A673 (cell line): ENCODE measurements at regions not wholly inside any gene's neighbourhood (a gene's known extent, or its start where the extent isn't known, plus 50 kb on each side); places are given as distances from the start of the nearest gene placed in this dataset.

ENCODE experiments used
- BruUV-seq: library from RNA; stranded (reverse); fragments of 400-500 nt; replicated peaks from 2 replicates; lab custom pipeline; 2021; lab: Mats Ljungman, UMichigan
- CTCF ChIA-PET: fragments of 300-600 bp; sonication (Branson Sonifier 250); formaldehyde crosslinking; loops from one replicate; lab custom pipeline; 2022; ENCODE audit warnings: antibody characterized with exemption; lab: Charles Lee
- POLR2A ChIA-PET: fragments of 300-600 bp; sonication (Branson Sonifier 250); formaldehyde crosslinking; loops from one replicate; lab custom pipeline; 2022; ENCODE audit warnings: antibody characterized with exemption; ENCODE audit not compliant: low non-redundant PET; lab: Charles Lee
- DNase-seq: peaks from one replicate; pipeline ENCODE4 v3.0.0-alpha.2; 2015; ENCODE audit warnings: low spot score
- H3K27ac ChIP-seq: fragments of 200-600 bp; sonication (generic); 2 replicates; pipeline ENCODE4 v1.5.1; 2016; ENCODE audit warnings: mixed run types, low read depth, mild to moderate bottlenecking, mixed read lengths, antibody characterized with exemption, low read length; ENCODE audit not compliant: poor library complexity, severe bottlenecking
- H3K27me3 ChIP-seq: fragments of 200-600 bp; sonication (generic); replicated peaks from 2 replicates; pipeline ENCODE4 v1.6.1; 2017; ENCODE audit warnings: mixed run types, low read depth, mild to moderate bottlenecking, mixed read lengths, antibody characterized with exemption, low read length; ENCODE audit not compliant: insufficient read depth, poor library complexity
- H3K36me3 ChIP-seq: fragments of 200-600 bp; sonication (generic); 2 replicates; pipeline ENCODE4 v1.6.1; 2016; ENCODE audit warnings: mixed run types, mild to moderate bottlenecking, mixed read lengths, antibody characterized with exemption, low read length; ENCODE audit not compliant: insufficient read depth, poor library complexity, severe bottlenecking
- H3K4me1 ChIP-seq: fragments of 200-600 bp; sonication (generic); 2 replicates; pipeline ENCODE4 v1.6.1; 2017; ENCODE audit warnings: mixed run types, mild to moderate bottlenecking, mixed read lengths, antibody characterized with exemption, low read length; ENCODE audit not compliant: insufficient read depth, poor library complexity, severe bottlenecking
- H3K4me3 ChIP-seq: fragments of 200-600 bp; sonication (generic); 2 replicates; pipeline ENCODE4 v1.5.1; 2016; ENCODE audit warnings: low read depth, mixed run types, mild to moderate bottlenecking, mixed read lengths, low read length; ENCODE audit not compliant: poor library complexity, severe bottlenecking
- H3K9me3 ChIP-seq: fragments of 200-600 bp; sonication (generic); 2 replicates; pipeline ENCODE4 v1.6.1; 2016; ENCODE audit warnings: mixed run types, low read depth, mild to moderate bottlenecking, mixed read lengths, antibody characterized with exemption, low read length; ENCODE audit not compliant: poor library complexity, severe bottlenecking
- EZH2 ChIP-seq: fragments of 200-600 bp; sonication (generic); IDR thresholded peaks from 2 replicates; pipeline ENCODE4 v1.6.1; 2017; ENCODE audit warnings: borderline replicate concordance, low read depth, mild to moderate bottlenecking, mixed read lengths, antibody characterized with exemption, low read length; ENCODE audit not compliant: poor library complexity, severe bottlenecking
- intact Hi-C: fragments of 100-400 bp; cut with micrococcal nuclease; formaldehyde crosslinking; loops from one replicate; pipeline ENCODE4 v1.10.0; 2022; ENCODE audit not compliant: unreplicated experiment
- TF ChIP-seq, protein P1 (sequence below): fragments of 300-800, 200-600 bp; sonication (generic); conservative IDR thresholded peaks from 2 replicates; pipeline ENCODE4 v1.5.1; 2017; ENCODE audit warnings: low read depth, mild to moderate bottlenecking, antibody characterized with exemption, low read length, moderate library complexity, mixed read lengths

GRCh38 chr21:19328954-19329353 is 925.4 kb upstream of the TMPRSS15 start:
- POLR2A ChIA-PET = no interaction called here

DNA sequence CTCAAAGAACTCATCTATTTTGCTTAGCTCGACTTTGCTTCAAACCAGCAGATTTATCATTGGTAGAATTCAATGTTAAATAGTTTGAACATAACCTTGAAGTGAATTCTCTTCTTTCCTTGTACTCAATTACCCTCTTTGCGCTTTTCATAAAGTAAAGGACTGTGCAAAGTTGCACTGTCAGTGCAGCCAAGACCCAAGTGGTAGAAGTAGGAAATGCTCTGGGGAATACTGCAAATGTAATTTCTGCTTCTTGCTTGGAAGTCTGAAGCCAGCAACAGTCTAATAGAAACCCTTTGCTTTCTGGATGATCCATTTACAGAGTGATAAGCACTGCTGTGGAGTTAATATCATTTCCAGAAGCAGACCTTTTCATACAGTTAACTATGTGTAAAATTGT is 936.7 kb upstream of the TMPRSS15 start:
- no peak for TF ChIP-seq EZH2
- TF ChIP-seq, protein P1, sequence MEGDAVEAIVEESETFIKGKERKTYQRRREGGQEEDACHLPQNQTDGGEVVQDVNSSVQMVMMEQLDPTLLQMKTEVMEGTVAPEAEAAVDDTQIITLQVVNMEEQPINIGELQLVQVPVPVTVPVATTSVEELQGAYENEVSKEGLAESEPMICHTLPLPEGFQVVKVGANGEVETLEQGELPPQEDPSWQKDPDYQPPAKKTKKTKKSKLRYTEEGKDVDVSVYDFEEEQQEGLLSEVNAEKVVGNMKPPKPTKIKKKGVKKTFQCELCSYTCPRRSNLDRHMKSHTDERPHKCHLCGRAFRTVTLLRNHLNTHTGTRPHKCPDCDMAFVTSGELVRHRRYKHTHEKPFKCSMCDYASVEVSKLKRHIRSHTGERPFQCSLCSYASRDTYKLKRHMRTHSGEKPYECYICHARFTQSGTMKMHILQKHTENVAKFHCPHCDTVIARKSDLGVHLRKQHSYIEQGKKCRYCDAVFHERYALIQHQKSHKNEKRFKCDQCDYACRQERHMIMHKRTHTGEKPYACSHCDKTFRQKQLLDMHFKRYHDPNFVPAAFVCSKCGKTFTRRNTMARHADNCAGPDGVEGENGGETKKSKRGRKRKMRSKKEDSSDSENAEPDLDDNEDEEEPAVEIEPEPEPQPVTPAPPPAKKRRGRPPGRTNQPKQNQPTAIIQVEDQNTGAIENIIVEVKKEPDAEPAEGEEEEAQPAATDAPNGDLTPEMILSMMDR = no peak
- ChIA-PET POLR2A (no interaction called here), CTCF (no interaction called here)
- H3K27me3 ChIP-seq = no peaks in the 10 kb centered on the region
- no peak overlapping the region for H3K27ac ChIP-seq
- no peak for DNase-seq
- peaks cover 21% of the 10 kb centered on the region for H3K9me3 ChIP-seq
- no peaks in the 10 kb centered on the region for H3K36me3 ChIP-seq
- H3K4me3 ChIP-seq = no peak overlapping the region
- H3K4me1 ChIP-seq = no peaks in the 10 kb centered on the region
- intact Hi-C loops = no loop called here
- BruUV-seq = no TSS peak

More at GRCh38 chr21:19328954-19329353, 925.4 kb upstream of the TMPRSS15 start:
- CTCF ChIA-PET = no interaction called here
- TF ChIP-seq EZH2 = no peak
- TF ChIP-seq, protein P1 = no peak
- H3K4me3 ChIP-seq = no peak overlapping the region
- no TSS peak for BruUV-seq
- H3K36me3 ChIP-seq = no peaks in the 10 kb centered on the region
- no peak for DNase-seq
- intact Hi-C loops = no loop called here
- H3K9me3 ChIP-seq = peaks cover 14% of the 10 kb centered on the region
- H3K27me3 ChIP-seq = no peaks in the 10 kb centered on the region
- H3K27ac ChIP-seq = no peak overlapping the region
- no peaks in the 10 kb centered on the region for H3K4me1 ChIP-seq

GRCh38 chr21:19340954-19341353 is 937.4 kb upstream of the TMPRSS15 start:
- Histone ChIP-seq H3K27ac (no peak overlapping the region), H3K9me3 (peaks cover 21% of the 10 kb centered on the region), H3K27me3 (no peaks in the 10 kb centered on the region), H3K4me1 (no peaks in the 10 kb centered on the region), H3K4me3 (no peak overlapping the region), H3K36me3 (no peaks in the 10 kb centered on the region)
- DNase-seq = no peak
- CTCF ChIA-PET = no interaction called here
- POLR2A ChIA-PET = no interaction called here
- intact Hi-C loops = no loop called here
- no TSS peak for BruUV-seq
- TF ChIP-seq, protein P1 = no peak
- no peak for TF ChIP-seq EZH2
